ENCODE measurements at regions not wholly inside any gene's neighbourhood (a gene's known extent, or its start where the extent isn't known, plus 50 kb on each side); places are given as distances from the start of the nearest gene placed in this dataset.

- ATAC-seq, result no peak
- TF ChIP-seq PATZ1 (CRISPR knock-in tag; IDR thresholded peaks at IDR 0.05; ENCODE audit: borderline replicate concordance) (no peak), CSDC2 (CRISPR knock-in tag; IDR thresholded peaks at IDR 0.05) (no peak), ZFP30 (CRISPR knock-in tag; IDR thresholded peaks at IDR 0.05) (no peak), OSR1 (CRISPR knock-in tag; IDR thresholded peaks at IDR 0.05) (no peak), PPARA (CRISPR knock-in tag; IDR thresholded peaks at IDR 0.05; ENCODE audit: borderline replicate concordance) (no peak), TOX (CRISPR knock-in tag; IDR thresholded peaks at IDR 0.05; ENCODE audit: borderline replicate concordance) (no peak), ARNTL (CRISPR knock-in tag; IDR thresholded peaks at IDR 0.05; ENCODE audit: borderline replicate concordance, low read depth) (no peak), ESRRG (CRISPR knock-in tag; IDR thresholded peaks at IDR 0.05) (no peak), CREB5 (CRISPR knock-in tag; IDR thresholded peaks at IDR 0.05; ENCODE audit: low read depth) (no peak), ZNF565 (CRISPR knock-in tag; conservative IDR thresholded peaks at IDR 0.05; ENCODE audit: low read depth) (no peak), ISL1 (CRISPR knock-in tag; IDR thresholded peaks at IDR 0.05) (no peak), SNAI2 (CRISPR knock-in tag; IDR thresholded peaks at IDR 0.05) (no peak), BACH2 (CRISPR knock-in tag; IDR thresholded peaks at IDR 0.05; ENCODE audit: borderline replicate concordance) (no peak), TCF4 (CRISPR knock-in tag; IDR thresholded peaks at IDR 0.05; ENCODE audit: borderline replicate concordance) (no peak)
Observed at GRCh38 chr1:41978986-41979385, 60.3 kb upstream of the HIVEP3 start.

- ATAC-seq, result no peak
- TF ChIP-seq, protein P1, sequence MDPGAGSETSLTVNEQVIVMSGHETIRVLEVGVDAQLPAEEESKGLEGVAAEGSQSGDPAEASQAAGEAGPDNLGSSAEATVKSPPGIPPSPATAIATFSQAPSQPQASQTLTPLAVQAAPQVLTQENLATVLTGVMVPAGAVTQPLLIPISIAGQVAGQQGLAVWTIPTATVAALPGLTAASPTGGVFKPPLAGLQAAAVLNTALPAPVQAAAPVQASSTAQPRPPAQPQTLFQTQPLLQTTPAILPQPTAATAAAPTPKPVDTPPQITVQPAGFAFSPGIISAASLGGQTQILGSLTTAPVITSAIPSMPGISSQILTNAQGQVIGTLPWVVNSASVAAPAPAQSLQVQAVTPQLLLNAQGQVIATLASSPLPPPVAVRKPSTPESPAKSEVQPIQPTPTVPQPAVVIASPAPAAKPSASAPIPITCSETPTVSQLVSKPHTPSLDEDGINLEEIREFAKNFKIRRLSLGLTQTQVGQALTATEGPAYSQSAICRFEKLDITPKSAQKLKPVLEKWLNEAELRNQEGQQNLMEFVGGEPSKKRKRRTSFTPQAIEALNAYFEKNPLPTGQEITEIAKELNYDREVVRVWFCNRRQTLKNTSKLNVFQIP (CRISPR knock-in tag; IDR thresholded peaks at IDR 0.05; ENCODE audit: borderline replicate concordance, low read depth), result no peak
- TF ChIP-seq BACH2 (CRISPR knock-in tag; IDR thresholded peaks at IDR 0.05; ENCODE audit: borderline replicate concordance) (no peak), RARB (CRISPR knock-in tag; IDR thresholded peaks at IDR 0.05) (no peak), PATZ1 (CRISPR knock-in tag; IDR thresholded peaks at IDR 0.05; ENCODE audit: borderline replicate concordance) (no peak), OSR1 (CRISPR knock-in tag; IDR thresholded peaks at IDR 0.05) (no peak)
Observed at GRCh38 chr1:41977326-41977725, 58.6 kb upstream of the HIVEP3 start.

DNA sequence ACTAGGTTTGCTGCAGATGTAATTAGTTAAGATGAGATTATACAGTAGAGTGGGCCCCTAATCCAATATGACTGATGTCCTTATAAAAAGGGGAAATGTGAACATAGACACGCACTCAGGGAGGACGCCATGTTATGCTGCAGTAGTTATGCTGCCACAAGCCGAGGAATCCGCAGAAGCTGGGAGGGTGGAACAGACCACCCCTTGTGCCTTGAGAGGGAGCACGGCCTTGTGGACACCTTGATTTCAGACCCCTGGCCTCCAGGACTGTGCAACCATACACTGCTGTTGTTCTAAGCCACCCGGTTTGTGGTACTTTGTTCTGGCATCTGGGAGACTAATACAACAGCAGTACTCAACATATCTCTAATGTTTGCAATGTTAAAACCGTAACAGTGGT, 57.9 kb upstream of the HIVEP3 start:
- no peak for ATAC-seq
- TF ChIP-seq OSR1 (CRISPR knock-in tag; IDR thresholded peaks at IDR 0.05) (no peak), RARB (CRISPR knock-in tag; IDR thresholded peaks at IDR 0.05) (no peak), TOX (CRISPR knock-in tag; IDR thresholded peaks at IDR 0.05; ENCODE audit: borderline replicate concordance) (no peak), CREB5 (CRISPR knock-in tag; IDR thresholded peaks at IDR 0.05; ENCODE audit: low read depth) (no peak), ZNF8 (CRISPR knock-in tag; IDR thresholded peaks at IDR 0.05) (no peak), ZFP30 (CRISPR knock-in tag; IDR thresholded peaks at IDR 0.05) (no peak), ESRRG (CRISPR knock-in tag; IDR thresholded peaks at IDR 0.05) (no peak), TCF4 (CRISPR knock-in tag; IDR thresholded peaks at IDR 0.05; ENCODE audit: borderline replicate concordance) (no peak), ISL1 (CRISPR knock-in tag; IDR thresholded peaks at IDR 0.05) (no peak), PPARA (CRISPR knock-in tag; IDR thresholded peaks at IDR 0.05; ENCODE audit: borderline replicate concordance) (no peak), ZNF565 (CRISPR knock-in tag; conservative IDR thresholded peaks at IDR 0.05; ENCODE audit: low read depth) (no peak), SNAI2 (CRISPR knock-in tag; IDR thresholded peaks at IDR 0.05) (no peak), TSHZ2 (CRISPR knock-in tag; IDR thresholded peaks at IDR 0.05) (no peak)
- TF ChIP-seq, protein P1 (CRISPR knock-in tag; IDR thresholded peaks at IDR 0.05; ENCODE audit: borderline replicate concordance, low read depth), result no peak
- TF ChIP-seq, protein P2, sequence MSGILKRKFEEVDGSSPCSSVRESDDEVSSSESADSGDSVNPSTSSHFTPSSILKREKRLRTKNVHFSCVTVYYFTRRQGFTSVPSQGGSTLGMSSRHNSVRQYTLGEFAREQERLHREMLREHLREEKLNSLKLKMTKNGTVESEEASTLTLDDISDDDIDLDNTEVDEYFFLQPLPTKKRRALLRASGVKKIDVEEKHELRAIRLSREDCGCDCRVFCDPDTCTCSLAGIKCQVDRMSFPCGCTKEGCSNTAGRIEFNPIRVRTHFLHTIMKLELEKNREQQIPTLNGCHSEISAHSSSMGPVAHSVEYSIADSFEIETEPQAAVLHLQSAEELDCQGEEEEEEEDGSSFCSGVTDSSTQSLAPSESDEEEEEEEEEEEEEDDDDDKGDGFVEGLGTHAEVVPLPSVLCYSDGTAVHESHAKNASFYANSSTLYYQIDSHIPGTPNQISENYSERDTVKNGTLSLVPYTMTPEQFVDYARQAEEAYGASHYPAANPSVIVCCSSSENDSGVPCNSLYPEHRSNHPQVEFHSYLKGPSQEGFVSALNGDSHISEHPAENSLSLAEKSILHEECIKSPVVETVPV (CRISPR knock-in tag; IDR thresholded peaks at IDR 0.05), result no peak

Data from SK-N-SH treated with all-trans-retinoic acid at 6 μM for 48 hours (cell line).